Heart left ventricle (tissue), 16 donors: ENCODE measurements at regions not wholly inside any gene's neighbourhood (a gene's known extent, or its start where the extent isn't known, plus 50 kb on each side); places are given as distances from the start of the nearest gene placed in this dataset.

ENCODE experiments used
- ATAC-seq, 4 donors: fragments of 200-7000 bp; cut with Tn5 transposase; one replicate each; pipeline ENCODE4 v1.9.1; 2020 to 2022; ENCODE audit warnings: moderate library complexity in 4 of 4, mild to moderate bottlenecking in 3 of 4, moderate number of reproducible peaks in 1 of 4
- DNase-seq, 5 donors: peaks; one replicate each; pipeline ENCODE4 v3.0.0-alpha.2; 2020
- H3K27ac ChIP-seq, 12 donors: fragments of 200-600 bp; sonication (generic) in 4 of 12; one replicate each; pipeline versions ENCODE4 v1.5.0 to v1.8.0; 2016 to 2022; ENCODE audit warnings: mild to moderate bottlenecking in 2 of 12
- H3K27me3 ChIP-seq, 9 donors: fragments of 200-600 bp; sonication (generic) in 2 of 9; one replicate each; pipeline versions ENCODE4 v1.5.1 to v1.8.0; 2016 to 2022; ENCODE audit warnings: mild to moderate bottlenecking in 3 of 9
- H3K36me3 ChIP-seq, 9 donors: fragments of 200-600 bp; sonication (generic) in 2 of 9; one replicate each; pipeline versions ENCODE4 v1.5.0 to v1.8.0; 2018 to 2022; ENCODE audit warnings: mild to moderate bottlenecking in 2 of 9
- H3K4me1 ChIP-seq, 12 donors: fragments of 200-600 bp; sonication (generic) in 4 of 12; one replicate each; pipeline versions ENCODE4 v1.5.0 to v1.8.0; 2016 to 2022; ENCODE audit warnings: mild to moderate bottlenecking in 3 of 12
- H3K4me3 ChIP-seq, 12 donors: fragments of 200-600 bp; sonication (generic) in 4 of 12; one replicate each; pipeline versions ENCODE4 v1.5.0 to v1.8.0; 2017 to 2022; ENCODE audit warnings: mild to moderate bottlenecking in 9 of 12, moderate library complexity in 4 of 12
- H3K9me3 ChIP-seq, 12 donors: fragments of 200-600 bp; sonication (generic) in 4 of 12; one replicate each; pipeline versions ENCODE4 v1.5.0 to v1.8.0; 2016 to 2022; ENCODE audit warnings: mild to moderate bottlenecking in 1 of 12
- POLR2A ChIP-seq, 2 donors: fragments of 450-650 bp; IDR thresholded peaks; one replicate each; pipeline ENCODE4 v1.6.1; 2017; ENCODE audit warnings: antibody characterized with exemption in 2 of 2, mild to moderate bottlenecking in 2 of 2, moderate library complexity in 2 of 2
- WGBS, 4 donors: extraction: QIAGEN DNeasy Blood & Tissue Kit in 2 of 4; methylation state at CpG; one replicate each; pipeline versions ENCODE4 v1.1.5 to v1.1.7; 2013 to 2018; 5-methylcytosine and 5-hydroxymethylcytosine counted together
- intact Hi-C, 10 donors: fragments of 100-400 bp; cut with DNase I; formaldehyde crosslinking; loops; one replicate each; pipeline versions ENCODE4 v1.11.1 to v1.14.2; 2022
- TF ChIP-seq, protein P1 (sequence below), 12 donors: fragments of 200-600 bp; sonication (generic) in 4 of 12; IDR thresholded peaks; one replicate each; pipeline versions ENCODE4 v1.5.0 to v1.8.0; 2018 to 2022; ENCODE audit warnings: antibody characterized with exemption in 12 of 12, mild to moderate bottlenecking in 5 of 12
- donor health status: ischemic (EF 13 %, LVEDD 7.1; RV severe dilation, severe dysfunction).
- donor health status: healthy with polysubstance abuse.
- donor health status: DM: no; HTN: yes; CAD: no.
- donor health status: DM: no; HTN: no; CAD: no.
- donor health status: ischemic (EF 25% LVEDD 6.9; RV normal size, moderate dysfunction).
- donor health status: ischemic (EF 25% LVEDD 5.7; RV mildly dilated, moderate dysfunction).
- donor health status: healthy.
- donor health status: DM: yes; HTN: yes; CAD: no.
- donor health status: ischemic (EF 35%, LVEDD 5.7; RV mildly dilated, moderate dysfunction).
- donor health status: nonischemic (EF 11% LVEDD 7.7; RV severe dilation, severe dysfunction).
- donor health status: DM: yes; HTN: yes; CAD: no.
- donor health status: PGD.
- donor health status: ischemic (EF 29% LVEDD 5.4; RV normal size, mild dysfunction).
- donor health status: nonischemic (EF 23%, LVEDD 6.1; RV moderate dilation, normal function).

DNA sequence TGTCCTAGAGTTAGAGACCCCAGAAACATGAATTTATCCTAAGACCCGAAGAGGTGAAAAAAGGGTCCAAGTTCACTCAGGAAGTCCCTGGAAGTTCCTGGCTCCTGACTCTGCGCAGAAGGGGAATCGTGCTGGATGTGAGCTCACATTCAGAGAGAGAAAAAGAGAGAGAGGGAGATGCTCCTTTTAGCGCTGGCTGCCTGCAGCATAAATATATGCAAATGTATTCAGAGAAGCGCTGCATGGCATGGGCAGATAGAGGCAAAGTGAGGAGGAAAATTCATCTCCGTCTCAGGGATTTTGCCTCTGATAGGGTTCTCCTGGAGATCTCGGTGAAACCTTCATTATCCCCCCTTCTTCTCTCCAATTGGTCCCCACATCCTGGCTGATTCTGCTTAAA lies 517.2 kb downstream of the MN1 start:
- H3K9me3 ChIP-seq = peaks cover 0 to 4% (median 0%) of the 10 kb centered on the region in 12 donors
- no peaks in the 10 kb centered on the region for H3K4me1 ChIP-seq
- DNase-seq = no peak
- no peak overlapping the region for H3K27ac ChIP-seq
- WGBS, 4 donors = 88 to 93% (median 91%) methylated on average over 7 of the region's 7 CpGs
- TF ChIP-seq POLR2A (IDR thresholded peaks at IDR 0.05) = no peak
- TF ChIP-seq, protein P1, sequence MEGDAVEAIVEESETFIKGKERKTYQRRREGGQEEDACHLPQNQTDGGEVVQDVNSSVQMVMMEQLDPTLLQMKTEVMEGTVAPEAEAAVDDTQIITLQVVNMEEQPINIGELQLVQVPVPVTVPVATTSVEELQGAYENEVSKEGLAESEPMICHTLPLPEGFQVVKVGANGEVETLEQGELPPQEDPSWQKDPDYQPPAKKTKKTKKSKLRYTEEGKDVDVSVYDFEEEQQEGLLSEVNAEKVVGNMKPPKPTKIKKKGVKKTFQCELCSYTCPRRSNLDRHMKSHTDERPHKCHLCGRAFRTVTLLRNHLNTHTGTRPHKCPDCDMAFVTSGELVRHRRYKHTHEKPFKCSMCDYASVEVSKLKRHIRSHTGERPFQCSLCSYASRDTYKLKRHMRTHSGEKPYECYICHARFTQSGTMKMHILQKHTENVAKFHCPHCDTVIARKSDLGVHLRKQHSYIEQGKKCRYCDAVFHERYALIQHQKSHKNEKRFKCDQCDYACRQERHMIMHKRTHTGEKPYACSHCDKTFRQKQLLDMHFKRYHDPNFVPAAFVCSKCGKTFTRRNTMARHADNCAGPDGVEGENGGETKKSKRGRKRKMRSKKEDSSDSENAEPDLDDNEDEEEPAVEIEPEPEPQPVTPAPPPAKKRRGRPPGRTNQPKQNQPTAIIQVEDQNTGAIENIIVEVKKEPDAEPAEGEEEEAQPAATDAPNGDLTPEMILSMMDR (IDR thresholded peaks at IDR 0.05) = no peak
- H3K36me3 ChIP-seq = no peaks in the 10 kb centered on the region
- H3K27me3 ChIP-seq = peaks cover 0 to 16% (median 0%) of the 10 kb centered on the region in 9 donors
- intact Hi-C loops = no loop called here
- no peak for ATAC-seq
- H3K4me3 ChIP-seq = no peak overlapping the region

DNA sequence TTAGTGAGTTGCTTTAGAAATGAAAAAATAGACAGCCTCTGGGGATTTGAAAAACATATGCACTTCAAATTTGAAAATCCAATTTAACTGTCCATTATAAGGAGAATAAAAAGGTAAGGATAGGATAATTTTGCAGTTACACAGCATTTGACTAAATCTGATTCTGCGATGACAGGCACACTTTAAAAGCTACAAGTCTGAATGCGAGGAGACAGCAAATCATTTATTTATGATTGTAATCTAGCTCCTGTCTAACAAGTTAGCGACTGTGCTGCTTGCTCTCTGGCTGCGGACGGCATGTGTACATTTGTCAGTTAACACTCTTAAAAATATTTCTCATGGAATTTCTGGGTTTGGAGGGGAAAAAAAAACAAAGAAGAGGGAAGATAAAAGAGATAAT lies 514.8 kb downstream of the MN1 start:
- 77 to 88% (median 83%) methylated on average over 5 of the region's 5 CpGs for WGBS, 4 donors
- H3K4me1 ChIP-seq = no peaks in the 10 kb centered on the region
- intact Hi-C loops = no loop called here
- H3K36me3 ChIP-seq = no peaks in the 10 kb centered on the region
- H3K9me3 ChIP-seq = peaks cover 0 to 4% (median 0%) of the 10 kb centered on the region in 12 donors
- ATAC-seq (no peak), DNase-seq (no peak)
- peaks cover 0 to 20% (median 0%) of the 10 kb centered on the region in 9 donors for H3K27me3 ChIP-seq
- H3K27ac ChIP-seq = no peak overlapping the region
- no peak overlapping the region for H3K4me3 ChIP-seq
- TF ChIP-seq, protein P1 (IDR thresholded peaks at IDR 0.05) = no peak
- TF ChIP-seq POLR2A (IDR thresholded peaks at IDR 0.05) = no peak

DNA sequence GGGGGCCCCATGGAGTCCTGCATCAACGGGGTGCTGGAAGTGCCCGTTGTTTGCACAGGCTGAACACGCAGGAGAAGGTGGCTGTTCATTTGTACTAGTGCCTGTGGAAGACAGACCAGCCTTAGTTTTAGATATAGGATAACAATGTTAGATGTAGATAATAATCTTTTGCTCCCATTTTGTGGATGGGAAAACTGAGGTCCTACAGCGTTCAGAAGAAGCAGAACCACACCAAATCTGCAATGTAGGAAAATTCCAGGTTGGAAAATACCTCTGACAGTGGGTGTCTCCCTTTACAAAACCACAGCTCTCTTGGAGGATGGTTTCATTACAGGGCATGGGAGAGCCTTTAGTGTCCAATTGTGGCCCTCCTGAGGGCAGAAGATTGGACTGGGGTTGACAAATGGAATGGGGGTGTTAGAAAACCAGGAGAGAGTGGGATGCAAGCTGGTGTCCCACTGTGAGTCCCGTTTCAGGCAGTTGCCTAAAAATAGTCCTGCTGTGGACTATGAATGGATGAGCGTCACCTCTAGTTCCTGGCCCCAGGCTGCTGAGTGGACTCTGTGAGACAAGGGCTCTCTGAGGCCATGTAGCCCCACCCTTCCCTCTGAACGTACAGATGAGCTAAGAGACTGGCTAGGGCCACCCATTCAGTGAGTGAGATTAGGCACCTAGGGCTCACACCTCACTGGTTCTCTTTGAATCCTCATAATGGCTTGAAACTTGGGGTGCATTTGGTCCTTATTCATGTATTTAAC lies 508.8 kb downstream of the MN1 start:
- Histone ChIP-seq H3K4me3 (no peak overlapping the region), H3K4me1 (peaks cover 0 to 3% (median 0%) of the 10 kb centered on the region in 12 donors), H3K36me3 (no peaks in the 10 kb centered on the region), H3K9me3 (no peaks in the 10 kb centered on the region), H3K27me3 (peaks cover 0 to 58% (median 11%) of the 10 kb centered on the region in 9 donors), H3K27ac (no peak overlapping the region)
- no peak for TF ChIP-seq POLR2A (IDR thresholded peaks at IDR 0.05)
- TF ChIP-seq, protein P1 (IDR thresholded peaks at IDR 0.05) = no peak
- ATAC-seq (no peak), DNase-seq (no peak)
- intact Hi-C loops = no loop called here
- WGBS, 4 donors = 60 to 66% (median 62%) methylated on average over 7 of the region's 7 CpGs

DNA sequence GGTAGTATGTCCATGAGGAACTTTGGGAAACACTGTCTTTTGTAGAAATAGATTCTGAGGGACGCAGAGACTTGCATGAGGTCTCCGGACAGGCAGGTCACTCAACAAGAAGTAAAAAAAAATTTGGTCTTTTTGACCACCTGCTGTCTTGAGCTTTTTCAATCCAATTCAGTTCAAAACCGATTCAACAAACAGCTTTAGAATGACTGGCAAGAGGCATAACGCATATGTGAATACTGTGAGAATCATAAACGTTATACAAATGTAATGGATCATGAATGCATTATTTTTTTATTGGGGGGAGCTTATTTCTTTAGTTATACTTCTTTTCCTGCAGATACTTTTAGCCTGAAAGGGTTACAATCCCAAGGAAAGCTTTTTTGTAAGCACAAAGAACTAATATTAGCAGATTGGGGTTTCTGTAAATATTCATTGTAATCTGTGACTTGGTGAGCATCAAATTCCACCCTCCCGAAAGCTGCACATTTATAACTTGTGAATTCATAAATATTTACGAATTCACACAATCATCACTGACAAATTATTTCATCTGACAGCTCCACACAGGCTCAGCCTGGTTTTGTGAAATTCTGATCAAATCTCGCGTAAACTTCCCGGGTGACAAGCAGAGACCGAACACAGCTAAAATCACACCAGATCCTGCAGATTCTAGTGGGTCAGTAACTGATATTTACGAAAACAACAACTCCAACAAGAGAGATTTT lies 507.7 kb downstream of the MN1 start:
- peaks cover 0 to 58% (median 17%) of the 10 kb centered on the region in 9 donors for H3K27me3 ChIP-seq
- no peak overlapping the region for H3K4me3 ChIP-seq
- H3K36me3 ChIP-seq = no peaks in the 10 kb centered on the region
- H3K27ac ChIP-seq = no peak overlapping the region
- DNase-seq = no peak
- H3K4me1 ChIP-seq = peaks cover 0 to 7% (median 0%) of the 10 kb centered on the region in 12 donors
- no peak for ATAC-seq
- intact Hi-C loops = no loop called here
- 84 to 91% (median 88%) methylated on average over 12 of the region's 12 CpGs for WGBS, 4 donors
- no peaks in the 10 kb centered on the region for H3K9me3 ChIP-seq
- TF ChIP-seq POLR2A (IDR thresholded peaks at IDR 0.05) = no peak
- TF ChIP-seq, protein P1 (IDR thresholded peaks at IDR 0.05) = no peak
